ENCODE measurements at regions not wholly inside any gene's neighbourhood (a gene's known extent, or its start where the extent isn't known, plus 50 kb on each side); places are given as distances from the start of the nearest gene placed in this dataset.

- ChIA-PET CTCF (interaction anchor here (0.6 kb wide), 1 partner anchor 76 kb away, joined by 3 read pairs; no protein-coding TSS in a partner anchor), POLR2A (no interaction called here)
- Histone ChIP-seq H3K36me3 (ENCODE audit: control insufficient read depth in 2 of 2, insufficient read depth in 1 of 2, low read length in 2 of 2) (no peaks in the 10 kb centered on the region), H3K4me3 (ENCODE audit: low read depth, low read length) (no peak overlapping the region), H3K4me1 (ENCODE audit: control insufficient read depth, insufficient read depth, low read length) (no peaks in the 10 kb centered on the region), H3K27ac (ENCODE audit: extremely low read depth, low read depth, low read length) (no peak overlapping the region), H3K9me3 (ENCODE audit: control insufficient read depth, insufficient read depth, low read depth, low read length) (no peaks in the 10 kb centered on the region)
- TF ChIP-seq ZNF777 (tag by site-specific recombination; IDR thresholded peaks at IDR 0.05; ENCODE audit: borderline replicate concordance) = no peak
- TF ChIP-seq, protein P1, sequence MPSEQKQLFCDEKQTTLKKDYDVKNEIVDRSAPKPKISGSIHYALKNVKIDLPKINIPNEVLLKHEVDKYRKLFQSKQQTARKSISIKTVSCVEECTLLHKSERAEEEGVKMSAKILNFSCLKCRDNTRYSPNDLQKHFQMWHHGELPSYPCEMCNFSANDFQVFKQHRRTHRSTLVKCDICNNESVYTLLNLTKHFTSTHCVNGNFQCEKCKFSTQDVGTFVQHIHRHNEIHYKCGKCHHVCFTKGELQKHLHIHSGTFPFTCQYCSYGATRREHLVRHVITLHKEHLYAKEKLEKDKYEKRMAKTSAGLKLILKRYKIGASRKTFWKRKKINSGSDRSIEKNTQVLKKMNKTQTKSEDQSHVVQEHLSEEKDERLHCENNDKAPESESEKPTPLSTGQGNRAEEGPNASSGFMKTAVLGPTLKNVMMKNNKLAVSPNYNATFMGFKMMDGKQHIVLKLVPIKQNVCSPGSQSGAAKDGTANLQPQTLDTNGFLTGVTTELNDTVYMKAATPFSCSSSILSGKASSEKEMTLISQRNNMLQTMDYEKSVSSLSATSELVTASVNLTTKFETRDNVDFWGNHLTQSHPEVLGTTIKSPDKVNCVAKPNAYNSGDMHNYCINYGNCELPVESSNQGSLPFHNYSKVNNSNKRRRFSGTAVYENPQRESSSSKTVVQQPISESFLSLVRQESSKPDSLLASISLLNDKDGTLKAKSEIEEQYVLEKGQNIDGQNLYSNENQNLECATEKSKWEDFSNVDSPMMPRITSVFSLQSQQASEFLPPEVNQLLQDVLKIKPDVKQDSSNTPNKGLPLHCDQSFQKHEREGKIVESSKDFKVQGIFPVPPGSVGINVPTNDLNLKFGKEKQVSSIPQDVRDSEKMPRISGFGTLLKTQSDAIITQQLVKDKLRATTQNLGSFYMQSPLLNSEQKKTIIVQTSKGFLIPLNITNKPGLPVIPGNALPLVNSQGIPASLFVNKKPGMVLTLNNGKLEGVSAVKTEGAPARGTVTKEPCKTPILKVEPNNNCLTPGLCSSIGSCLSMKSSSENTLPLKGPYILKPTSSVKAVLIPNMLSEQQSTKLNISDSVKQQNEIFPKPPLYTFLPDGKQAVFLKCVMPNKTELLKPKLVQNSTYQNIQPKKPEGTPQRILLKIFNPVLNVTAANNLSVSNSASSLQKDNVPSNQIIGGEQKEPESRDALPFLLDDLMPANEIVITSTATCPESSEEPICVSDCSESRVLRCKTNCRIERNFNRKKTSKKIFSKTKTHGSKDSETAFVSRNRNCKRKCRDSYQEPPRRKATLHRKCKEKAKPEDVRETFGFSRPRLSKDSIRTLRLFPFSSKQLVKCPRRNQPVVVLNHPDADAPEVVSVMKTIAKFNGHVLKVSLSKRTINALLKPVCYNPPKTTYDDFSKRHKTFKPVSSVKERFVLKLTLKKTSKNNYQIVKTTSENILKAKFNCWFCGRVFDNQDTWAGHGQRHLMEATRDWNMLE (tag by site-specific recombination; conservative IDR thresholded peaks at IDR 0.05; ENCODE audit: low read depth) = no peak
- no peak for TF ChIP-seq CTCF (tag by site-specific recombination; IDR thresholded peaks at IDR 0.05)
- TF ChIP-seq, protein P2, sequence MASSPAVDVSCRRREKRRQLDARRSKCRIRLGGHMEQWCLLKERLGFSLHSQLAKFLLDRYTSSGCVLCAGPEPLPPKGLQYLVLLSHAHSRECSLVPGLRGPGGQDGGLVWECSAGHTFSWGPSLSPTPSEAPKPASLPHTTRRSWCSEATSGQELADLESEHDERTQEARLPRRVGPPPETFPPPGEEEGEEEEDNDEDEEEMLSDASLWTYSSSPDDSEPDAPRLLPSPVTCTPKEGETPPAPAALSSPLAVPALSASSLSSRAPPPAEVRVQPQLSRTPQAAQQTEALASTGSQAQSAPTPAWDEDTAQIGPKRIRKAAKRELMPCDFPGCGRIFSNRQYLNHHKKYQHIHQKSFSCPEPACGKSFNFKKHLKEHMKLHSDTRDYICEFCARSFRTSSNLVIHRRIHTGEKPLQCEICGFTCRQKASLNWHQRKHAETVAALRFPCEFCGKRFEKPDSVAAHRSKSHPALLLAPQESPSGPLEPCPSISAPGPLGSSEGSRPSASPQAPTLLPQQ (tag by site-specific recombination; IDR thresholded peaks at IDR 0.05) = no peak
- TF ChIP-seq ZNF221 (tag by site-specific recombination; IDR thresholded peaks at IDR 0.05; ENCODE audit: borderline replicate concordance) = no peak
- no peak for TF ChIP-seq ZSCAN18 (tag by site-specific recombination; IDR thresholded peaks at IDR 0.05)
- no peak for TF ChIP-seq GFI1B (tag by site-specific recombination; IDR thresholded peaks at IDR 0.05)
- TF ChIP-seq ATF2 (tag by site-specific recombination; IDR thresholded peaks at IDR 0.05; ENCODE audit: low read depth) = no peak
- TF ChIP-seq ZNF426 (tag by site-specific recombination; IDR thresholded peaks at IDR 0.05) = no peak
- TF ChIP-seq, protein P3, sequence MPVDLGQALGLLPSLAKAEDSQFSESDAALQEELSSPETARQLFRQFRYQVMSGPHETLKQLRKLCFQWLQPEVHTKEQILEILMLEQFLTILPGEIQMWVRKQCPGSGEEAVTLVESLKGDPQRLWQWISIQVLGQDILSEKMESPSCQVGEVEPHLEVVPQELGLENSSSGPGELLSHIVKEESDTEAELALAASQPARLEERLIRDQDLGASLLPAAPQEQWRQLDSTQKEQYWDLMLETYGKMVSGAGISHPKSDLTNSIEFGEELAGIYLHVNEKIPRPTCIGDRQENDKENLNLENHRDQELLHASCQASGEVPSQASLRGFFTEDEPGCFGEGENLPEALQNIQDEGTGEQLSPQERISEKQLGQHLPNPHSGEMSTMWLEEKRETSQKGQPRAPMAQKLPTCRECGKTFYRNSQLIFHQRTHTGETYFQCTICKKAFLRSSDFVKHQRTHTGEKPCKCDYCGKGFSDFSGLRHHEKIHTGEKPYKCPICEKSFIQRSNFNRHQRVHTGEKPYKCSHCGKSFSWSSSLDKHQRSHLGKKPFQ (tag by site-specific recombination; IDR thresholded peaks at IDR 0.05) = no peak
- no peak for TF ChIP-seq KLF7 (tag by site-specific recombination; IDR thresholded peaks at IDR 0.05; ENCODE audit: borderline replicate concordance)
- no peak for TF ChIP-seq ZIC2 (tag by site-specific recombination; IDR thresholded peaks at IDR 0.05)
- TF ChIP-seq ZNF639 (tag by site-specific recombination; IDR thresholded peaks at IDR 0.05) = no peak
- TF ChIP-seq MYNN (tag by site-specific recombination; IDR thresholded peaks at IDR 0.05; ENCODE audit: borderline replicate concordance) = no peak
- no peak for TF ChIP-seq ZBTB17 (tag by site-specific recombination; IDR thresholded peaks at IDR 0.05)
- no peak for TF ChIP-seq ZFP3 (tag by site-specific recombination; IDR thresholded peaks at IDR 0.05; ENCODE audit: low read depth)
- TF ChIP-seq ZNF157 (tag by site-specific recombination; IDR thresholded peaks at IDR 0.05) = no peak
- TF ChIP-seq, protein P4, sequence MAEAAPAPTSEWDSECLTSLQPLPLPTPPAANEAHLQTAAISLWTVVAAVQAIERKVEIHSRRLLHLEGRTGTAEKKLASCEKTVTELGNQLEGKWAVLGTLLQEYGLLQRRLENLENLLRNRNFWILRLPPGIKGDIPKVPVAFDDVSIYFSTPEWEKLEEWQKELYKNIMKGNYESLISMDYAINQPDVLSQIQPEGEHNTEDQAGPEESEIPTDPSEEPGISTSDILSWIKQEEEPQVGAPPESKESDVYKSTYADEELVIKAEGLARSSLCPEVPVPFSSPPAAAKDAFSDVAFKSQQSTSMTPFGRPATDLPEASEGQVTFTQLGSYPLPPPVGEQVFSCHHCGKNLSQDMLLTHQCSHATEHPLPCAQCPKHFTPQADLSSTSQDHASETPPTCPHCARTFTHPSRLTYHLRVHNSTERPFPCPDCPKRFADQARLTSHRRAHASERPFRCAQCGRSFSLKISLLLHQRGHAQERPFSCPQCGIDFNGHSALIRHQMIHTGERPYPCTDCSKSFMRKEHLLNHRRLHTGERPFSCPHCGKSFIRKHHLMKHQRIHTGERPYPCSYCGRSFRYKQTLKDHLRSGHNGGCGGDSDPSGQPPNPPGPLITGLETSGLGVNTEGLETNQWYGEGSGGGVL (tag by site-specific recombination; IDR thresholded peaks at IDR 0.05) = no peak
- no peak for TF ChIP-seq KLF10 (tag by site-specific recombination; IDR thresholded peaks at IDR 0.05)
Measured at GRCh38 chr14:56964895-56965294, 154.6 kb upstream of the OTX2 start.
